Lower lobe of right lung (tissue), 2 donors: ENCODE measurements at regions not wholly inside any gene's neighbourhood (a gene's known extent, or its start where the extent isn't known, plus 50 kb on each side); places are given as distances from the start of the nearest gene placed in this dataset.

ENCODE experiments used
- ATAC-seq, 2 donors: fragments of 200-7000 bp; cut with Tn5 transposase; one replicate each; pipeline ENCODE4 v1.9.1; 2020 to 2022; ENCODE audit warnings: mild to moderate bottlenecking in 2 of 2, moderate library complexity in 2 of 2
- DNase-seq: peaks from one replicate; pipeline ENCODE4 v3.0.0-alpha.2; 2020
- H3K27ac ChIP-seq: fragments of 200-600 bp; one replicate; pipeline ENCODE4 v1.8.0; 2022
- H3K27me3 ChIP-seq: fragments of 200-600 bp; one replicate; pipeline ENCODE4 v1.8.0; 2022; ENCODE audit warnings: low read depth
- H3K36me3 ChIP-seq: fragments of 200-600 bp; one replicate; pipeline ENCODE4 v1.8.0; 2022; ENCODE audit warnings: mild to moderate bottlenecking
- H3K4me1 ChIP-seq: fragments of 200-600 bp; one replicate; pipeline ENCODE4 v1.8.0; 2022
- H3K4me3 ChIP-seq: fragments of 200-600 bp; one replicate; pipeline ENCODE4 v1.8.0; 2022; ENCODE audit warnings: mild to moderate bottlenecking
- H3K9me3 ChIP-seq: fragments of 200-600 bp; one replicate; pipeline ENCODE4 v1.8.0; 2022
- intact Hi-C: fragments of 100-400 bp; cut with DNase I; formaldehyde crosslinking; loops from one replicate; pipeline ENCODE4 v1.11.0; 2022
- TF ChIP-seq, protein P1 (sequence below): fragments of 200-600 bp; IDR thresholded peaks from one replicate; pipeline ENCODE4 v1.8.0; 2022; ENCODE audit warnings: antibody characterized with exemption, mild to moderate bottlenecking
- donor health status: DM: no; HTN: yes; CAD: no; lungs with severe emphysema.

DNA sequence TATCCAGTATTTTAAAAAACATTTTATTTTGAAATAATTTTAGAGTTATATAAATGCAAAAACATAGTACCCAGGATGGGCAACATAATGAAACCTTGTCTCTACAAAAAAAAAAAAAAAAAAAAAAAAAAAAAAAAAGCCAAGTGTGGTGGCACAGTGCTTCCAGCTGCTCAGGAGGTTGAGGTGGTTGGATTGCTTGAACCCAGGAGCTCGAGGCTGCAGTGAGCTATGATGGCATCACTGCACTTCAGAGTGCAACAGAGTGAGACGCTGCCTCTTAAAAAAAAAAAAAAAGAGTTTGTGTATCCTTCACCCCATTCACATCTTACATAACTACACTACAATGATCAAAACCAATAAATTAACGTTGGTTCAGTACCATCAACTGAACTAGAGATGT lies 115.6 kb upstream of the KIF26B start:
- intact Hi-C loops = no loop called here
- Histone ChIP-seq H3K4me3 (no peak overlapping the region), H3K36me3 (no peaks in the 10 kb centered on the region), H3K27ac (no peak overlapping the region), H3K9me3 (no peaks in the 10 kb centered on the region), H3K27me3 (no peaks in the 10 kb centered on the region), H3K4me1 (peaks cover 9% of the 10 kb centered on the region)
- ATAC-seq (no peak), DNase-seq (no peak)
- TF ChIP-seq, protein P1, sequence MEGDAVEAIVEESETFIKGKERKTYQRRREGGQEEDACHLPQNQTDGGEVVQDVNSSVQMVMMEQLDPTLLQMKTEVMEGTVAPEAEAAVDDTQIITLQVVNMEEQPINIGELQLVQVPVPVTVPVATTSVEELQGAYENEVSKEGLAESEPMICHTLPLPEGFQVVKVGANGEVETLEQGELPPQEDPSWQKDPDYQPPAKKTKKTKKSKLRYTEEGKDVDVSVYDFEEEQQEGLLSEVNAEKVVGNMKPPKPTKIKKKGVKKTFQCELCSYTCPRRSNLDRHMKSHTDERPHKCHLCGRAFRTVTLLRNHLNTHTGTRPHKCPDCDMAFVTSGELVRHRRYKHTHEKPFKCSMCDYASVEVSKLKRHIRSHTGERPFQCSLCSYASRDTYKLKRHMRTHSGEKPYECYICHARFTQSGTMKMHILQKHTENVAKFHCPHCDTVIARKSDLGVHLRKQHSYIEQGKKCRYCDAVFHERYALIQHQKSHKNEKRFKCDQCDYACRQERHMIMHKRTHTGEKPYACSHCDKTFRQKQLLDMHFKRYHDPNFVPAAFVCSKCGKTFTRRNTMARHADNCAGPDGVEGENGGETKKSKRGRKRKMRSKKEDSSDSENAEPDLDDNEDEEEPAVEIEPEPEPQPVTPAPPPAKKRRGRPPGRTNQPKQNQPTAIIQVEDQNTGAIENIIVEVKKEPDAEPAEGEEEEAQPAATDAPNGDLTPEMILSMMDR = no peak

DNA sequence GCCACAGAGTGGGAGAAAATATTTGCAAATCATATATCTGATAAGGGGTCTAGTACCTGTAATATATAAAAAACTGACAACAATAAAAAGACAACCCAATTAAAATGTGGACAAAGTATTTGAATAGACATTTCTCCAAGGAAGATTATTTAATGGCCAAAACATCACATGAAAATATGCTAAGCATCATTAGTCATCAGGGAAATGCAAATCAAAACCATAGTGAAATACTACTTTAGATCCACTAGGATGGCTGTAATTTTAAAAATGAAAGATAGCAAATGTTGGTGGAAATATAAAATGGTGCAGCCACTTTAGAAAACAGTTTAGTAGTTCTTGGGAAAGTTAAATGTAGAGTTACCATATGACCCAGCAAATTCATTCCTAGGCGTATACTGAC lies 118.7 kb upstream of the KIF26B start:
- Histone ChIP-seq H3K27me3 (no peaks in the 10 kb centered on the region), H3K4me1 (no peaks in the 10 kb centered on the region), H3K36me3 (no peaks in the 10 kb centered on the region), H3K4me3 (no peak overlapping the region), H3K9me3 (no peaks in the 10 kb centered on the region), H3K27ac (no peak overlapping the region)
- intact Hi-C loops = no loop called here
- TF ChIP-seq, protein P1 = no peak
- ATAC-seq (no peak), DNase-seq (no peak)

DNA sequence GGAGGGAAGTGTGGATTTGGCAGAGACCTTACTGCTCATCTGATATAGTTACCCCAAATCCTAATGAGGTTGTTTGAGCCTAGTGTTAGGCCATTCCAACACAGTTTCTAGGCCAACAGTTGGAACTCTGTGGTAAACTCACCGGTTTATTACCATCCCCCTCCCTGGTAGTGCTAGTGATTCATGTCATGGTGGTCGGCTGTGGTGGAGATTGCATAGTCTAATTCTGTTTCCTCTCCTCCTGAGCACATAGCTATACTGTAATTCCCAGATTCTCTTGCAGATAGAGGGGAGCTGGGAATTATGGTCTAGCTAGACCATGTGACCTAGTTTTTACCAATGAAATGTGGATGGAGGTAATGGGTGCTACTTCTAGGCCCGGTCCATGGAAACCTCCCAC lies 123.7 kb upstream of the KIF26B start:
- Histone ChIP-seq H3K4me3 (no peak overlapping the region), H3K9me3 (no peaks in the 10 kb centered on the region), H3K36me3 (no peaks in the 10 kb centered on the region), H3K27me3 (no peaks in the 10 kb centered on the region), H3K27ac (no peak overlapping the region), H3K4me1 (no peaks in the 10 kb centered on the region)
- intact Hi-C loops = no loop called here
- no peak for ATAC-seq
- TF ChIP-seq, protein P1 = no peak
- DNase-seq = no peak

DNA sequence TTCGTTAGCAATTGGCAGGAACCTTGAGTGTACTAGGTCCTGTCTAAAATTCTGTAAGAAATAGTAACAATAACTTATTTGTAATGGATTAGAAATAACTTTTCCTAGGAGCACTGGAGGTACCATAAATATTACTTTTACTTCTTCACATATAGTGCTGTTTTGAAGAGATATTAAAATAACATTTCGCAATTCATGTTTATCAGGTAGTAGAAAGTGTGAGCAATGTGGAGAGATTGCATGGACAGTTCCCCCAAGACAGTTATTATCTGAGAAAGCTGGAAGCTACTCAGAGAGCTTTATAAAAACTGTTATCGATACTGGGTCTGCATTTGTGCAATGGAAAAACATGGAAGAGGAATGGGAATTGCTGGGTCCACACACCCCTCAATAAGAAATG lies 128.5 kb upstream of the KIF26B start:
- no peaks in the 10 kb centered on the region for H3K4me1 ChIP-seq
- H3K4me3 ChIP-seq = no peak overlapping the region
- ATAC-seq (no peak), DNase-seq (no peak)
- no peaks in the 10 kb centered on the region for H3K27me3 ChIP-seq
- H3K9me3 ChIP-seq = no peaks in the 10 kb centered on the region
- no peaks in the 10 kb centered on the region for H3K36me3 ChIP-seq
- TF ChIP-seq, protein P1 = no peak
- H3K27ac ChIP-seq = no peak overlapping the region
- intact Hi-C loops = no loop called here

DNA sequence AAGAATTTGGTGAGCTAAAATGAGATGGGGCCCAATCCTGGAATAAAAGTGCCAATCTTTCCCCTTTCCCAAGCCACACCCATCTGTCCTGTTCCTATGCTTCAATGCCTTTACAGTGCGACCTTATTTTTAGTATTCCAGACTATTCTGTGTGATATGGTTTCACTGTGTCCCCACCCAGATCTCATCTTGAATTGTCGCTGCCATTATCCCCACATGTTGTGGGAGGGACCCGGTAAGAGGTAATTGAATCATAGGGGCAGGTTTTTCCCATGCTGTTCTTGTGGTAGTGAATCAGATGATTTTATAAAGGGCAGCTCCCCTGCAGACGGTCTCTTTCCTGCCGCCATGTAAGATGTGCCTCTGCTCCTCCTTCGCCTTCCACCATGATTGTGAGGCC lies 129.3 kb upstream of the KIF26B start:
- ATAC-seq (no peak), DNase-seq (no peak)
- Histone ChIP-seq H3K9me3 (no peaks in the 10 kb centered on the region), H3K36me3 (no peaks in the 10 kb centered on the region), H3K27me3 (no peaks in the 10 kb centered on the region), H3K27ac (no peak overlapping the region), H3K4me3 (no peak overlapping the region), H3K4me1 (no peaks in the 10 kb centered on the region)
- TF ChIP-seq, protein P1 = no peak
- intact Hi-C loops = no loop called here

DNA sequence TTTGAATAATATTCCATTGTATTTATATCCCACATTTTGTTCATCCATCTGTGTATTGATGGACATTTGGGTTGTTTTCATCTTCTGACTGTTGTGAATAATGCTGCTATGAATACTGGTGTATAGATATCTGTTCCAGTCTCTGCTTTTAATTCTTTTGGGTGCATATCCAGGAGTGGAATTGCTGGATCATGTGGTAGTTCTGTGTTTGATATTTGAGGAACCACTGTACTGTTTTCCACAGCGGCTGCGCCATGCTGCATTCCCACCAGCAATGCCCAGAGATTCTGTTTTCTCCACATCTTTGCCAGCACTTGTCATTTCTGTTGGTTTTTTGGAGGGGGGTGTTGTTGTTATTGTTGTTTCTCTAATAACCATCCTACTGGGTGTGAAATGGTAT lies 131.6 kb upstream of the KIF26B start:
- TF ChIP-seq, protein P1 = no peak
- no peaks in the 10 kb centered on the region for H3K9me3 ChIP-seq
- no peaks in the 10 kb centered on the region for H3K36me3 ChIP-seq
- H3K27ac ChIP-seq = no peak overlapping the region
- ATAC-seq (no peak), DNase-seq (no peak)
- no peaks in the 10 kb centered on the region for H3K4me1 ChIP-seq
- no peak overlapping the region for H3K4me3 ChIP-seq
- no peaks in the 10 kb centered on the region for H3K27me3 ChIP-seq
- intact Hi-C loops = no loop called here
